ENCODE measurements at regions not wholly inside any gene's neighbourhood (a gene's known extent, or its start where the extent isn't known, plus 50 kb on each side); places are given as distances from the start of the nearest gene placed in this dataset.
"Not testable (repeated sequence)": the region's sequence is repeated elsewhere in the genome, so short reads cannot be mapped to it uniquely, and the experiment has no call there.

GRCh38 chr9:111276431-111277128 is 53.4 kb downstream of the OR2K2 start:
- no peak for DNase-seq
- Histone ChIP-seq H3K27me3 (ENCODE audit: control insufficient read depth, insufficient read depth, low read length) (no peaks in the 10 kb centered on the region), H3K36me3 (replicated peaks; ENCODE audit: control insufficient read depth, insufficient read depth, low read length) (no peaks in the 10 kb centered on the region), H3K4me3 (ENCODE audit: insufficient read depth, low read depth, low read length) (no peak overlapping the region)

- H3K4me3 ChIP-seq (ENCODE audit: insufficient read depth, low read depth, low read length) = no peak overlapping the region
- no peaks in the 10 kb centered on the region for H3K36me3 ChIP-seq (replicated peaks; ENCODE audit: control insufficient read depth, insufficient read depth, low read length)
- no peaks in the 10 kb centered on the region for H3K27me3 ChIP-seq (ENCODE audit: control insufficient read depth, insufficient read depth, low read length)
- no peak for DNase-seq
Measured at GRCh38 chr9:111274737-111275136, 55.3 kb downstream of the OR2K2 start.

- DNase-seq = no peak
- no peaks in the 10 kb centered on the region for H3K27me3 ChIP-seq (ENCODE audit: control insufficient read depth, insufficient read depth, low read length)
Measured at GRCh38 chr9:111272581-111272980, 57.4 kb downstream of the OR2K2 start.

GRCh38 chr9:111271481-111272080 is 58.4 kb downstream of the OR2K2 start:
- Histone ChIP-seq H3K36me3 (replicated peaks; ENCODE audit: control insufficient read depth, insufficient read depth, low read length) (no peaks in the 10 kb centered on the region), H3K4me3 (ENCODE audit: insufficient read depth, low read depth, low read length) (no peak overlapping the region), H3K27me3 (ENCODE audit: control insufficient read depth, insufficient read depth, low read length) (no peaks in the 10 kb centered on the region)
- DNase-seq = no peak

More at GRCh38 chr9:111272581-111272980, 57.4 kb downstream of the OR2K2 start:
- no peak overlapping the region for H3K4me3 ChIP-seq (ENCODE audit: insufficient read depth, low read depth, low read length)
- H3K36me3 ChIP-seq (replicated peaks; ENCODE audit: control insufficient read depth, insufficient read depth, low read length) = no peaks in the 10 kb centered on the region

- DNase-seq = no peak
- H3K27me3 ChIP-seq (ENCODE audit: control insufficient read depth, insufficient read depth, low read length) = no peaks in the 10 kb centered on the region
Measured at GRCh38 chr9:111271047-111271446, 59.0 kb downstream of the OR2K2 start.

GRCh38 chr9:111266024-111266423 is 64.0 kb downstream of the OR2K2 start:
- not testable (repeated sequence) for DNase-seq; H3K36me3 ChIP-seq (replicated peaks; ENCODE audit: control insufficient read depth, insufficient read depth, low read length); H3K4me3 ChIP-seq (ENCODE audit: insufficient read depth, low read depth, low read length); H3K27me3 ChIP-seq (ENCODE audit: control insufficient read depth, insufficient read depth, low read length)

More at GRCh38 chr9:111271047-111271446, 59.0 kb downstream of the OR2K2 start:
- no peak overlapping the region for H3K4me3 ChIP-seq (ENCODE audit: insufficient read depth, low read depth, low read length)
- H3K36me3 ChIP-seq (replicated peaks; ENCODE audit: control insufficient read depth, insufficient read depth, low read length) = no peaks in the 10 kb centered on the region

- Histone ChIP-seq H3K36me3 (replicated peaks; ENCODE audit: control insufficient read depth, insufficient read depth, low read length) (no peaks in the 10 kb centered on the region), H3K4me3 (ENCODE audit: insufficient read depth, low read depth, low read length) (no peak overlapping the region), H3K27me3 (ENCODE audit: control insufficient read depth, insufficient read depth, low read length) (no peaks in the 10 kb centered on the region)
- DNase-seq = no peak
Measured at GRCh38 chr9:111263116-111263515, 66.9 kb downstream of the OR2K2 start.

GRCh38 chr9:111258875-111259271 is 71.2 kb downstream of the OR2K2 start:
- H3K36me3 ChIP-seq (replicated peaks; ENCODE audit: control insufficient read depth, insufficient read depth, low read length) = no peaks in the 10 kb centered on the region
- DNase-seq = no peak
- H3K4me3 ChIP-seq (ENCODE audit: insufficient read depth, low read depth, low read length) = no peak overlapping the region
- no peaks in the 10 kb centered on the region for H3K27me3 ChIP-seq (ENCODE audit: control insufficient read depth, insufficient read depth, low read length)

GRCh38 chr9:111258209-111258874 is 71.7 kb downstream of the OR2K2 start:
- no peaks in the 10 kb centered on the region for H3K27me3 ChIP-seq (ENCODE audit: control insufficient read depth, insufficient read depth, low read length)
- DNase-seq = no peak
- no peak overlapping the region for H3K4me3 ChIP-seq (ENCODE audit: insufficient read depth, low read depth, low read length)
- no peaks in the 10 kb centered on the region for H3K36me3 ChIP-seq (replicated peaks; ENCODE audit: control insufficient read depth, insufficient read depth, low read length)

GRCh38 chr9:111253742-111254437 is 76.1 kb downstream of the OR2K2 start:
- Histone ChIP-seq H3K27me3 (ENCODE audit: control insufficient read depth, insufficient read depth, low read length) (no peaks in the 10 kb centered on the region), H3K4me3 (ENCODE audit: insufficient read depth, low read depth, low read length) (no peak overlapping the region), H3K36me3 (replicated peaks; ENCODE audit: control insufficient read depth, insufficient read depth, low read length) (no peaks in the 10 kb centered on the region)
- DNase-seq = no peak

- no peaks in the 10 kb centered on the region for H3K27me3 ChIP-seq (ENCODE audit: control insufficient read depth, insufficient read depth, low read length)
- no peak for DNase-seq
- no peak overlapping the region for H3K4me3 ChIP-seq (ENCODE audit: insufficient read depth, low read depth, low read length)
- no peaks in the 10 kb centered on the region for H3K36me3 ChIP-seq (replicated peaks; ENCODE audit: control insufficient read depth, insufficient read depth, low read length)
Measured at GRCh38 chr9:111250875-111251842, 78.9 kb downstream of the OR2K2 start.

GRCh38 chr9:111237447-111237846 is 92.6 kb downstream of the OR2K2 start:
- no peaks in the 10 kb centered on the region for H3K36me3 ChIP-seq (replicated peaks; ENCODE audit: control insufficient read depth, insufficient read depth, low read length)
- no peak overlapping the region for H3K4me3 ChIP-seq (ENCODE audit: insufficient read depth, low read depth, low read length)
- DNase-seq = no peak
- no peaks in the 10 kb centered on the region for H3K27me3 ChIP-seq (ENCODE audit: control insufficient read depth, insufficient read depth, low read length)

GRCh38 chr9:111236332-111236731 is 93.7 kb downstream of the OR2K2 start:
- DNase-seq = no peak
- H3K4me3 ChIP-seq (ENCODE audit: insufficient read depth, low read depth, low read length) = no peak overlapping the region
- H3K27me3 ChIP-seq (ENCODE audit: control insufficient read depth, insufficient read depth, low read length) = no peaks in the 10 kb centered on the region
- H3K36me3 ChIP-seq (replicated peaks; ENCODE audit: control insufficient read depth, insufficient read depth, low read length) = no peaks in the 10 kb centered on the region

- Histone ChIP-seq H3K27me3 (ENCODE audit: control insufficient read depth, insufficient read depth, low read length) (no peaks in the 10 kb centered on the region), H3K36me3 (replicated peaks; ENCODE audit: control insufficient read depth, insufficient read depth, low read length) (no peaks in the 10 kb centered on the region), H3K4me3 (ENCODE audit: insufficient read depth, low read depth, low read length) (no peak overlapping the region)
- no peak for DNase-seq
Measured at GRCh38 chr9:111233963-111234362, 96.1 kb downstream of the OR2K2 start.
